DOHH2 (cell line): ENCODE measurements at regions not wholly inside any gene's neighbourhood (a gene's known extent, or its start where the extent isn't known, plus 50 kb on each side); places are given as distances from the start of the nearest gene placed in this dataset.

ENCODE experiments used
- H3F3A ChIP-seq: fragments of 200-600 bp; sonication (generic), shearing (Covaris generic); 2 replicates; pipeline ENCODE4 v1.6.0; 2016; ENCODE audit warnings: antibody characterized with exemption, mild to moderate bottlenecking; ENCODE audit not compliant: control insufficient read depth, insufficient read depth
- H3K27ac ChIP-seq: fragments of 200-600 bp; sonication (generic); 2 replicates; pipeline ENCODE4 v1.5.1; 2014; ENCODE audit warnings: low read depth, mild to moderate bottlenecking, low read length, moderate library complexity
- H3K27me3 ChIP-seq: fragments of 200-600 bp; sonication (generic); 2 replicates; pipeline ENCODE4 v1.6.1; 2014; ENCODE audit warnings: mild to moderate bottlenecking, low read length, mixed read lengths; ENCODE audit not compliant: control insufficient read depth
- H3K36me3 ChIP-seq: fragments of 200-600 bp; sonication (generic); 2 replicates; pipeline ENCODE4 v1.6.1; 2014; ENCODE audit warnings: mild to moderate bottlenecking, low read length, moderate library complexity, mixed read lengths; ENCODE audit not compliant: control insufficient read depth
- H3K4me1 ChIP-seq: fragments of 200-600 bp; sonication (generic); 2 replicates; pipeline ENCODE4 v1.6.1; 2014; ENCODE audit warnings: mild to moderate bottlenecking, low read length, mixed read lengths; ENCODE audit not compliant: control insufficient read depth
- H3K4me2 ChIP-seq: fragments of 200-600 bp; sonication (generic); 2 replicates; pipeline ENCODE4 v1.6.0; 2014; ENCODE audit warnings: mild to moderate bottlenecking, low read length, moderate library complexity
- H3K4me3 ChIP-seq: fragments of 200-600 bp; sonication (generic); 2 replicates; pipeline ENCODE4 v1.5.1; 2014; ENCODE audit warnings: mild to moderate bottlenecking, low read length, mixed read lengths
- H3K79me2 ChIP-seq: fragments of 200-600 bp; sonication (generic); 2 replicates; pipeline ENCODE4 v1.6.1; 2014; ENCODE audit warnings: mild to moderate bottlenecking, low read length, mixed read lengths; ENCODE audit not compliant: control insufficient read depth
- H3K9me2 ChIP-seq: fragments of 200-600 bp; sonication (generic); replicated peaks from 2 replicates; pipeline ENCODE4 v1.6.1; 2014; ENCODE audit warnings: mild to moderate bottlenecking, low read length, mixed read lengths; ENCODE audit not compliant: control insufficient read depth
- H3K9me3 ChIP-seq: fragments of 200-600 bp; sonication (generic); 2 replicates; pipeline ENCODE4 v1.6.1; 2014; ENCODE audit warnings: antibody characterized with exemption, low read length, mixed read lengths; ENCODE audit not compliant: control insufficient read depth, insufficient read depth
- H4K20me1 ChIP-seq: fragments of 200-600 bp; sonication (generic); 2 replicates; pipeline ENCODE4 v1.6.0; 2014; ENCODE audit warnings: low read depth, mild to moderate bottlenecking, antibody characterized with exemption, low read length, moderate library complexity; ENCODE audit not compliant: control insufficient read depth, insufficient read depth
- EZH2phosphoT487 ChIP-seq: fragments of 200-600 bp; sonication (generic); IDR thresholded peaks from 2 replicates; pipeline ENCODE4 v1.6.1; 2017; ENCODE audit warnings: borderline replicate concordance, mild to moderate bottlenecking, antibody characterized with exemption, low read length, moderate library complexity, mixed read lengths
- TF ChIP-seq, protein P1 (sequence below): fragments of 200-600 bp; sonication (generic); IDR thresholded peaks from one replicate; pipeline ENCODE4 v1.5.1; 2014; ENCODE audit warnings: antibody characterized with exemption, mild to moderate bottlenecking, low read depth, low read length; ENCODE audit not compliant: poor library complexity, severe bottlenecking

- no peak overlapping the region for H3K4me3 ChIP-seq
- H3K27ac ChIP-seq = no peak overlapping the region
- H3F3A ChIP-seq = no peaks in the 10 kb centered on the region
- no peaks in the 10 kb centered on the region for H3K4me1 ChIP-seq
- no peaks in the 10 kb centered on the region for H3K79me2 ChIP-seq
- no peaks in the 10 kb centered on the region for H3K9me3 ChIP-seq
- no peaks in the 10 kb centered on the region for H4K20me1 ChIP-seq
- no peaks in the 10 kb centered on the region for H3K9me2 ChIP-seq
- no peaks in the 10 kb centered on the region for H3K27me3 ChIP-seq
- no peak for TF ChIP-seq EZH2phosphoT487
- TF ChIP-seq, protein P1, sequence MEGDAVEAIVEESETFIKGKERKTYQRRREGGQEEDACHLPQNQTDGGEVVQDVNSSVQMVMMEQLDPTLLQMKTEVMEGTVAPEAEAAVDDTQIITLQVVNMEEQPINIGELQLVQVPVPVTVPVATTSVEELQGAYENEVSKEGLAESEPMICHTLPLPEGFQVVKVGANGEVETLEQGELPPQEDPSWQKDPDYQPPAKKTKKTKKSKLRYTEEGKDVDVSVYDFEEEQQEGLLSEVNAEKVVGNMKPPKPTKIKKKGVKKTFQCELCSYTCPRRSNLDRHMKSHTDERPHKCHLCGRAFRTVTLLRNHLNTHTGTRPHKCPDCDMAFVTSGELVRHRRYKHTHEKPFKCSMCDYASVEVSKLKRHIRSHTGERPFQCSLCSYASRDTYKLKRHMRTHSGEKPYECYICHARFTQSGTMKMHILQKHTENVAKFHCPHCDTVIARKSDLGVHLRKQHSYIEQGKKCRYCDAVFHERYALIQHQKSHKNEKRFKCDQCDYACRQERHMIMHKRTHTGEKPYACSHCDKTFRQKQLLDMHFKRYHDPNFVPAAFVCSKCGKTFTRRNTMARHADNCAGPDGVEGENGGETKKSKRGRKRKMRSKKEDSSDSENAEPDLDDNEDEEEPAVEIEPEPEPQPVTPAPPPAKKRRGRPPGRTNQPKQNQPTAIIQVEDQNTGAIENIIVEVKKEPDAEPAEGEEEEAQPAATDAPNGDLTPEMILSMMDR = no peak
- H3K4me2 ChIP-seq = no peak overlapping the region
- no peaks in the 10 kb centered on the region for H3K36me3 ChIP-seq
Observed at GRCh38 chr5:21125238-21125983, 1137.4 kb upstream of the CDH18 start.

- H3K36me3 ChIP-seq = no peaks in the 10 kb centered on the region
- H3K27ac ChIP-seq = no peak overlapping the region
- H3K9me3 ChIP-seq = no peaks in the 10 kb centered on the region
- no peaks in the 10 kb centered on the region for H3K4me1 ChIP-seq
- no peak overlapping the region for H3K4me3 ChIP-seq
- H3K9me2 ChIP-seq = no peaks in the 10 kb centered on the region
- H3K27me3 ChIP-seq = no peaks in the 10 kb centered on the region
- H3K79me2 ChIP-seq = no peaks in the 10 kb centered on the region
- TF ChIP-seq, protein P1 = no peak
- TF ChIP-seq EZH2phosphoT487 = no peak
- H4K20me1 ChIP-seq = no peaks in the 10 kb centered on the region
- H3K4me2 ChIP-seq = no peak overlapping the region
- no peaks in the 10 kb centered on the region for H3F3A ChIP-seq
Observed at GRCh38 chr5:21121213-21121612, 1133.2 kb upstream of the CDH18 start.

- Histone ChIP-seq H3K4me2 (no peak overlapping the region), H3K79me2 (no peaks in the 10 kb centered on the region), H3K4me1 (no peaks in the 10 kb centered on the region), H3K9me3 (no peaks in the 10 kb centered on the region), H3K27ac (no peak overlapping the region), H3K36me3 (no peaks in the 10 kb centered on the region), H4K20me1 (no peaks in the 10 kb centered on the region), H3K27me3 (no peaks in the 10 kb centered on the region), H3K4me3 (no peak overlapping the region), H3F3A (no peaks in the 10 kb centered on the region), H3K9me2 (no peaks in the 10 kb centered on the region)
- TF ChIP-seq, protein P1 = no peak
- TF ChIP-seq EZH2phosphoT487 = no peak
Observed at GRCh38 chr5:21097661-21098060, 1109.7 kb upstream of the CDH18 start.
